K562 (cell line): ENCODE measurements at regions not wholly inside any gene's neighbourhood (a gene's known extent, or its start where the extent isn't known, plus 50 kb on each side); places are given as distances from the start of the nearest gene placed in this dataset.

Experiments
- ATAC-seq: fragments of 200-7000 bp; cut with Tn5 transposase; 3 replicates; pipeline ENCODE4 v1.9.1; 2020; ENCODE audit warnings: moderate library complexity
- BruUV-seq: library from RNA; stranded (reverse); fragments of 400-500 nt; replicated peaks from 2 replicates; lab custom pipeline; 2021; lab: Mats Ljungman, UMichigan
- CTCF ChIA-PET: fragments of 300-600 bp; formaldehyde crosslinking; extraction: SDS; loops from one replicate; lab custom pipeline; 2021; ENCODE audit warnings: low intra/inter-chr PET ratio; lab: Yijun Ruan, JAX
- POLR2A ChIA-PET: fragments of 300-600, 350-650 bp; sonication (Branson Sonifier 250); formaldehyde crosslinking; extraction: SDS; loops from one replicate; lab custom pipeline; 2021; ENCODE audit warnings: antibody characterized with exemption, inconsistent platforms; lab: Yijun Ruan, JAX
- DNase-seq, 4 experiments: peaks; one replicate each; pipeline versions ENCODE4 v3.0.0 to v3.0.0-alpha.2; 2011 to 2018; ENCODE audit warnings: low spot score in 3 of 4, mixed read lengths in 3 of 4; ENCODE audit errors: extremely low read depth in 1 of 4
- FAIRE-seq: peaks from 2 replicates; lab custom pipeline; 2011; peaks lifted over from hg19 to GRCh38; lab: Jason Lieb, UNC
- H2AFZ ChIP-seq: 2 replicates; pipeline ENCODE4 v1.6.0; 2011; ENCODE audit warnings: low read depth, low read length, control low read depth, inconsistent platforms
- H3K27ac ChIP-seq: fragments of 200-600 bp; 3 replicates; pipeline ENCODE4 v1.8.0; 2011; ENCODE audit warnings: low read depth, mild to moderate bottlenecking, control low read depth, inconsistent platforms, low read length, moderate library complexity, mixed read lengths; ENCODE audit errors: extremely low read depth
- H3K27me3 ChIP-seq, 2 experiments: fragments of 300-600 bp in 1 of 2; 2 replicates in 1 of 2; 3 replicates in 1 of 2; pipeline versions ENCODE4 v1.6.0 to v1.8.0; 2011; ENCODE audit warnings: inconsistent platforms in 2 of 2, low read length in 2 of 2, mild to moderate bottlenecking in 1 of 2, mixed read lengths in 1 of 2, moderate library complexity in 1 of 2; ENCODE audit not compliant: control insufficient read depth in 2 of 2, insufficient read depth in 2 of 2
- H3K36me3 ChIP-seq: fragments of 300-600 bp; 3 replicates; pipeline ENCODE4 v1.8.0; 2011; ENCODE audit warnings: mild to moderate bottlenecking, low read length, inconsistent platforms; ENCODE audit not compliant: control insufficient read depth, insufficient read depth
- H3K4me1 ChIP-seq, 2 experiments: fragments of 200-600 bp in 1 of 2; replicated peaks in 1 of 2; 2 replicates in 1 of 2; 3 replicates in 1 of 2; pipeline versions ENCODE4 v1.5.1 to v1.8.0; 2011; ENCODE audit warnings: inconsistent platforms in 2 of 2, low read length in 2 of 2, mild to moderate bottlenecking in 1 of 2, mixed read lengths in 1 of 2, moderate library complexity in 1 of 2; ENCODE audit not compliant: control insufficient read depth in 2 of 2, insufficient read depth in 2 of 2
- H3K4me2 ChIP-seq: 2 replicates; pipeline ENCODE4 v1.6.1; 2011; ENCODE audit warnings: low read length, control low read depth, inconsistent platforms, mixed read lengths; ENCODE audit not compliant: insufficient read depth
- H3K4me3 ChIP-seq: fragments of 200-600 bp; sonication (generic), shearing (Covaris generic); 2 replicates; pipeline ENCODE4 v1.5.1; 2016; ENCODE audit warnings: control low read depth, inconsistent platforms
- H3K79me2 ChIP-seq: fragments of 200-600 bp; 3 replicates; pipeline ENCODE4 v1.8.0; 2011; ENCODE audit warnings: low read length, inconsistent platforms; ENCODE audit not compliant: control insufficient read depth, insufficient read depth
- H3K9ac ChIP-seq, 2 experiments: 2 replicates each; pipeline versions ENCODE4 v1.6.0 to v1.6.1; 2011; ENCODE audit warnings: low read depth in 2 of 2, low read length in 2 of 2, control low read depth in 1 of 2, inconsistent platforms in 1 of 2, mild to moderate bottlenecking in 1 of 2, mixed read lengths in 1 of 2; ENCODE audit not compliant: insufficient read depth in 1 of 2
- H3K9me1 ChIP-seq: one replicate; pipeline ENCODE4 v1.6.0; 2011; ENCODE audit warnings: inconsistent platforms, mild to moderate bottlenecking, low read length, moderate library complexity; ENCODE audit not compliant: control insufficient read depth, insufficient read depth
- H3K9me3 ChIP-seq: replicated peaks from 2 replicates; pipeline ENCODE4 v1.5.1; 2011; ENCODE audit warnings: low read depth, low read length, inconsistent platforms; ENCODE audit not compliant: control insufficient read depth, insufficient read depth
- H4K20me1 ChIP-seq: replicated peaks from 2 replicates; pipeline ENCODE4 v1.6.1; 2011; ENCODE audit warnings: low read length, inconsistent platforms, mixed read lengths; ENCODE audit not compliant: control insufficient read depth, insufficient read depth
- ASH1L ChIP-seq: fragments of 450-650 bp; IDR thresholded peaks from 2 replicates; pipeline ENCODE4 v1.6.1; 2018; ENCODE audit warnings: borderline replicate concordance, mild to moderate bottlenecking, low read depth; ENCODE audit not compliant: partially characterized antibody
- BRD9 ChIP-seq: fragments of 450-650 bp; IDR thresholded peaks from 2 replicates; pipeline ENCODE4 v1.6.1; 2018; ENCODE audit warnings: low read depth; ENCODE audit not compliant: partially characterized antibody
- CBFA2T3 ChIP-seq: fragments of 450-650 bp; IDR thresholded peaks from 2 replicates; pipeline ENCODE4 v1.6.1; 2017
- CHAMP1 ChIP-seq: fragments of 450-650 bp; IDR thresholded peaks from 2 replicates; pipeline ENCODE4 v1.6.1; 2016; ENCODE audit warnings: mild to moderate bottlenecking
- CHD4 ChIP-seq: fragments of 200-600 bp; sonication (generic); IDR thresholded peaks from 3 replicates; pipeline ENCODE4 v1.6.1; 2012; ENCODE audit warnings: low read depth, mild to moderate bottlenecking, mixed read lengths, low read length, inconsistent platforms; ENCODE audit not compliant: insufficient read depth, insufficient replicate concordance, poor library complexity, severe bottlenecking
- CREB3 ChIP-seq: fragments of 450-650 bp; conservative IDR thresholded peaks from 2 replicates; pipeline ENCODE4 v1.6.1; 2016; ENCODE audit warnings: missing genetic modification characterization, low read depth, mild to moderate bottlenecking, missing compliant biosample characterization, moderate library complexity
- ERF ChIP-seq: fragments of 450-650 bp; formaldehyde crosslinking; IDR thresholded peaks from 2 replicates; pipeline ENCODE4 v1.4.0; 2020; ENCODE audit warnings: mild to moderate bottlenecking, mixed read lengths
- HNRNPL ChIP-seq: fragments of 200-400 bp; formaldehyde crosslinking; IDR thresholded peaks from 2 replicates; pipeline ENCODE4 v1.6.1; 2017; ENCODE audit warnings: low read depth, mild to moderate bottlenecking, low read length
- KAT8 ChIP-seq: fragments of 450-650 bp; IDR thresholded peaks from 2 replicates; pipeline ENCODE4 v1.6.1; 2016; ENCODE audit warnings: low read depth, mild to moderate bottlenecking
- MED1 ChIP-seq: sonication (generic); formaldehyde crosslinking; IDR thresholded peaks from 2 replicates; pipeline ENCODE4 v1.8.1; 2023; ENCODE audit warnings: missing genetic modification reagents, borderline replicate concordance
- MXD1 ChIP-seq: fragments of 250-450 bp; sonication (Bioruptor Pico); IDR thresholded peaks from 2 replicates; pipeline ENCODE4 v1.8.0; 2021; ENCODE audit warnings: borderline replicate concordance, mild to moderate bottlenecking, moderate library complexity; ENCODE audit not compliant: poor library complexity, severe bottlenecking
- NR2C1 ChIP-seq, 2 experiments: fragments of 450-650 bp; IDR thresholded peaks; 2 replicates each; pipeline ENCODE4 v1.6.1; 2017; ENCODE audit warnings: mild to moderate bottlenecking in 2 of 2, antibody characterized with exemption in 1 of 2, inconsistent platforms in 1 of 2, missing compliant biosample characterization in 1 of 2, missing genetic modification characterization in 1 of 2
- PPARD ChIP-seq: fragments of 250-450 bp; sonication (Bioruptor Pico); IDR thresholded peaks from 2 replicates; pipeline ENCODE4 v1.8.0; 2022; ENCODE audit warnings: inconsistent platforms, mild to moderate bottlenecking, moderate library complexity
- SAFB2 ChIP-seq: fragments of 200-400 bp; formaldehyde crosslinking; IDR thresholded peaks from 2 replicates; pipeline ENCODE4 v1.6.1; 2018; ENCODE audit warnings: borderline replicate concordance, low read length, low read depth, moderate library complexity; ENCODE audit not compliant: severe bottlenecking
- SMAD2 ChIP-seq: fragments of 150-350 bp; IDR thresholded peaks from 2 replicates; pipeline ENCODE4 v1.6.1; 2014; ENCODE audit warnings: low read depth, mild to moderate bottlenecking, low read length
- ZBTB26 ChIP-seq: fragments of 450-650 bp; formaldehyde crosslinking; IDR thresholded peaks from 2 replicates; pipeline ENCODE4 v1.4.0; 2022; ENCODE audit warnings: missing genetic modification characterization
- ZNF444 ChIP-seq: fragments of 250-450 bp; sonication (Bioruptor Pico); IDR thresholded peaks from 2 replicates; pipeline ENCODE4 v1.4.0; 2020; ENCODE audit warnings: mild to moderate bottlenecking, moderate library complexity
- WGBS: fragments of 100-300 bp; shearing (Covaris generic); methylation state at CpG from one replicate; pipeline ENCODE4 v1.1.6; 2016; ENCODE audit warnings: low coverage, mixed read lengths; ENCODE audit not compliant: insufficient coverage; ENCODE audit errors: missing lambda C conversion rate; 5-methylcytosine and 5-hydroxymethylcytosine counted together
- in situ Hi-C: fragments of 300-500 bp; cut with MboI; formaldehyde crosslinking; loops from 4 replicates; pipeline ENCODE4 v1.15.0; 2018; ENCODE audit warnings: inconsistent platforms, mixed read lengths
- intact Hi-C: fragments of 100-400 bp; cut with micrococcal nuclease; formaldehyde crosslinking; loops from 2 replicates; pipeline ENCODE4 v1.14.2; 2022

- Histone ChIP-seq H3K27me3 (peaks cover 0 to 8% of the 10 kb centered on the region in 2 experiments; a peak in 1 of 5 replicates), H3K4me1 (peaks cover 0 to 7% of the 10 kb centered on the region in 2 experiments; a peak in 1 of 5 replicates), H3K36me3 (no peaks in the 10 kb centered on the region), H3K79me2 (no peaks in the 10 kb centered on the region), H3K4me2 (no peak overlapping the region), H2AFZ (no peak overlapping the region), H3K9ac (no peak overlapping the region), H3K4me3 (no peak overlapping the region), H3K9me1 (no peaks in the 10 kb centered on the region), H3K27ac (no peak overlapping the region), H4K20me1 (no peaks in the 10 kb centered on the region), H3K9me3 (no peaks in the 10 kb centered on the region)
- intact Hi-C loops = no loop called here
- WGBS = 4% methylated on average over 7 of the region's 8 CpGs
- BruUV-seq = no TSS peak
- ChIA-PET POLR2A (interaction anchor here (0.6 kb wide), 1 partner anchor 1613 kb away, joined by 3 read pairs; no protein-coding TSS in a partner anchor), CTCF (no interaction called here)
- FAIRE-seq (no peak), ATAC-seq (no peak), DNase-seq (no peak)
- in situ Hi-C loops = no loop called here
- TF ChIP-seq KAT8 (no peak), SAFB2 (no peak), SMAD2 (no peak), CBFA2T3 (no peak), BRD9 (no peak), HNRNPL (no peak), MED1 (CRISPR knock-in tag) (no peak), ZNF444 (CRISPR knock-in tag) (no peak), PPARD (CRISPR knock-in tag) (no peak), ERF (CRISPR knock-in tag) (no peak), ASH1L (no peak), ZBTB26 (CRISPR knock-in tag) (no peak), CREB3 (tag) (no peak), NR2C1 (IDR thresholded peaks at IDR 0.05) (no peak), NR2C1 (tag; IDR thresholded peaks at IDR 0.05) (no peak), CHAMP1 (no peak), MXD1 (CRISPR knock-in tag) (no peak), CHD4 (no peak)
Measured at GRCh38 chr2:60296219-60296955, 257.1 kb downstream of the BCL11A start.
